Progenitor cell of endocrine pancreas (in vitro differentiated cells): ENCODE measurements at regions not wholly inside any gene's neighbourhood (a gene's known extent, or its start where the extent isn't known, plus 50 kb on each side); places are given as distances from the start of the nearest gene placed in this dataset.

Experiments used
- DNase-seq: peaks from one replicate; pipeline ENCODE4 v3.0.0; 2021; ENCODE audit warnings: low spot score; ENCODE audit not compliant: unreplicated experiment
- H3K27ac Mint-ChIP-seq: 2 replicates; pipeline ENCODE4 v1.8.0; 2021; ENCODE audit warnings: mild to moderate bottlenecking, moderate library complexity, mixed read lengths
- H3K27me3 Mint-ChIP-seq: 2 replicates; pipeline ENCODE4 v1.8.0; 2021; ENCODE audit warnings: mixed read lengths
- H3K36me3 Mint-ChIP-seq: 2 replicates; pipeline ENCODE4 v1.8.0; 2022; ENCODE audit warnings: mixed read lengths; ENCODE audit not compliant: insufficient read depth
- H3K4me1 Mint-ChIP-seq: 2 replicates; pipeline ENCODE4 v1.8.0; 2021; ENCODE audit warnings: low read depth, mixed read lengths
- H3K4me3 Mint-ChIP-seq: 2 replicates; pipeline ENCODE4 v1.8.0; 2021; ENCODE audit warnings: low read depth, mild to moderate bottlenecking, moderate library complexity, mixed read lengths
- H3K9me3 Mint-ChIP-seq: 2 replicates; pipeline ENCODE4 v1.8.0; 2021; ENCODE audit warnings: low read depth, mixed read lengths
- TF ChIP-seq, protein P1 (sequence below): fragments of 200-600 bp; sonication (generic); IDR thresholded peaks from one replicate; pipeline ENCODE4 v1.5.0; 2021; ENCODE audit warnings: antibody characterized with exemption, mild to moderate bottlenecking; ENCODE audit not compliant: unreplicated experiment

GRCh38 chr12:116432314-116432750 lies 126.8 kb upstream of the MAP1LC3B2 start:
- H3K27ac Mint-ChIP-seq: no peak overlapping the region
- H3K4me3 Mint-ChIP-seq: no peak overlapping the region
- TF ChIP-seq, protein P1, sequence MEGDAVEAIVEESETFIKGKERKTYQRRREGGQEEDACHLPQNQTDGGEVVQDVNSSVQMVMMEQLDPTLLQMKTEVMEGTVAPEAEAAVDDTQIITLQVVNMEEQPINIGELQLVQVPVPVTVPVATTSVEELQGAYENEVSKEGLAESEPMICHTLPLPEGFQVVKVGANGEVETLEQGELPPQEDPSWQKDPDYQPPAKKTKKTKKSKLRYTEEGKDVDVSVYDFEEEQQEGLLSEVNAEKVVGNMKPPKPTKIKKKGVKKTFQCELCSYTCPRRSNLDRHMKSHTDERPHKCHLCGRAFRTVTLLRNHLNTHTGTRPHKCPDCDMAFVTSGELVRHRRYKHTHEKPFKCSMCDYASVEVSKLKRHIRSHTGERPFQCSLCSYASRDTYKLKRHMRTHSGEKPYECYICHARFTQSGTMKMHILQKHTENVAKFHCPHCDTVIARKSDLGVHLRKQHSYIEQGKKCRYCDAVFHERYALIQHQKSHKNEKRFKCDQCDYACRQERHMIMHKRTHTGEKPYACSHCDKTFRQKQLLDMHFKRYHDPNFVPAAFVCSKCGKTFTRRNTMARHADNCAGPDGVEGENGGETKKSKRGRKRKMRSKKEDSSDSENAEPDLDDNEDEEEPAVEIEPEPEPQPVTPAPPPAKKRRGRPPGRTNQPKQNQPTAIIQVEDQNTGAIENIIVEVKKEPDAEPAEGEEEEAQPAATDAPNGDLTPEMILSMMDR: no peak
- no peak for DNase-seq
- H3K27me3 Mint-ChIP-seq: peaks cover 10% of the 10 kb centered on the region
- no peaks in the 10 kb centered on the region for H3K36me3 Mint-ChIP-seq
- peaks cover 19% of the 10 kb centered on the region for H3K4me1 Mint-ChIP-seq
- H3K9me3 Mint-ChIP-seq: no peaks in the 10 kb centered on the region

GRCh38 chr12:116433249-116433648 lies 125.9 kb upstream of the MAP1LC3B2 start:
- H3K9me3 Mint-ChIP-seq: no peaks in the 10 kb centered on the region
- no peak overlapping the region for H3K4me3 Mint-ChIP-seq
- no peak for DNase-seq
- H3K36me3 Mint-ChIP-seq: no peaks in the 10 kb centered on the region
- H3K27me3 Mint-ChIP-seq: peaks cover 14% of the 10 kb centered on the region
- peaks cover 16% of the 10 kb centered on the region for H3K4me1 Mint-ChIP-seq
- TF ChIP-seq, protein P1: no peak
- no peak overlapping the region for H3K27ac Mint-ChIP-seq

- no peak overlapping the region for H3K27ac Mint-ChIP-seq
- peaks cover 13% of the 10 kb centered on the region for H3K4me1 Mint-ChIP-seq
- H3K9me3 Mint-ChIP-seq: no peaks in the 10 kb centered on the region
- TF ChIP-seq, protein P1: no peak
- DNase-seq: no peak
- no peaks in the 10 kb centered on the region for H3K36me3 Mint-ChIP-seq
- H3K4me3 Mint-ChIP-seq: no peak overlapping the region
- peaks cover 15% of the 10 kb centered on the region for H3K27me3 Mint-ChIP-seq
These were observed 124.8 kb upstream of the MAP1LC3B2 start for GRCh38 chr12:116434155-116435011.

- H3K4me3 Mint-ChIP-seq: no peak overlapping the region
- H3K27ac Mint-ChIP-seq: no peak overlapping the region
- H3K27me3 Mint-ChIP-seq: peaks cover 15% of the 10 kb centered on the region
- no peaks in the 10 kb centered on the region for H3K9me3 Mint-ChIP-seq
- no peaks in the 10 kb centered on the region for H3K36me3 Mint-ChIP-seq
- no peak for DNase-seq
- TF ChIP-seq, protein P1: no peak
- H3K4me1 Mint-ChIP-seq: peaks cover 13% of the 10 kb centered on the region
These were observed 123.2 kb upstream of the MAP1LC3B2 start for GRCh38 chr12:116435984-116436383.

GRCh38 chr12:116436561-116437249 lies 122.5 kb upstream of the MAP1LC3B2 start:
- no peak overlapping the region for H3K27ac Mint-ChIP-seq
- H3K27me3 Mint-ChIP-seq: peaks cover 11% of the 10 kb centered on the region

More at GRCh38 chr12:116436561-116437249, 122.5 kb upstream of the MAP1LC3B2 start:
- Mint-ChIP-seq H3K4me1 (peaks cover 13% of the 10 kb centered on the region), H3K4me3 (no peak overlapping the region), H3K36me3 (no peaks in the 10 kb centered on the region), H3K9me3 (no peaks in the 10 kb centered on the region)
- TF ChIP-seq, protein P1: no peak
- no peak for DNase-seq
